GM23338 (cell line): ENCODE measurements at regions not wholly inside any gene's neighbourhood (a gene's known extent, or its start where the extent isn't known, plus 50 kb on each side); places are given as distances from the start of the nearest gene placed in this dataset.

Source experiments
- ATAC-seq: fragments of 200-7000 bp; cut with Tn5 transposase; 3 replicates; pipeline ENCODE4 v1.9.1; 2020
- DNase-seq: peaks from one replicate; pipeline ENCODE4 v3.0.0-alpha.2; 2015; ENCODE audit warnings: low spot score
- H2AFZ ChIP-seq: fragments of 200-600 bp; sonication (generic); 2 replicates; pipeline ENCODE4 v1.8.0; 2016; ENCODE audit warnings: antibody characterized with exemption, mild to moderate bottlenecking, moderate library complexity
- H3F3A ChIP-seq: fragments of 200-600 bp; sonication (generic); replicated peaks from 2 replicates; pipeline ENCODE4 v1.8.0; 2017; ENCODE audit warnings: antibody characterized with exemption, mixed run types, low read depth
- H3K27ac ChIP-seq: fragments of 200-600 bp; sonication (generic); 2 replicates; pipeline ENCODE4 v1.6.1; 2016; ENCODE audit warnings: low read depth
- H3K27me3 ChIP-seq: fragments of 200-600 bp; sonication (generic); 2 replicates; pipeline ENCODE4 v1.8.0; 2016; ENCODE audit warnings: mild to moderate bottlenecking, mixed run types, moderate library complexity; ENCODE audit not compliant: insufficient read depth
- H3K36me3 ChIP-seq: fragments of 200-600 bp; sonication (generic); 2 replicates; pipeline ENCODE4 v1.8.0; 2016; ENCODE audit warnings: mild to moderate bottlenecking; ENCODE audit not compliant: insufficient read depth
- H3K4me1 ChIP-seq: fragments of 200-600 bp; sonication (generic); 2 replicates; pipeline ENCODE4 v1.8.0; 2016; ENCODE audit warnings: mild to moderate bottlenecking, moderate library complexity; ENCODE audit not compliant: insufficient read depth
- H3K4me2 ChIP-seq: fragments of 200-600 bp; sonication (generic); 2 replicates; pipeline ENCODE4 v1.7.1; 2017; ENCODE audit warnings: mixed run types
- H3K4me3 ChIP-seq: fragments of 200-600 bp; sonication (generic); 2 replicates; pipeline ENCODE4 v1.6.1; 2016; ENCODE audit warnings: mixed run types
- H3K79me2 ChIP-seq: fragments of 200-600 bp; sonication (generic); replicated peaks from 2 replicates; pipeline ENCODE4 v1.8.0; 2017; ENCODE audit warnings: mild to moderate bottlenecking; ENCODE audit not compliant: insufficient read depth
- H3K9me2 ChIP-seq: fragments of 200-600 bp; sonication (generic); 2 replicates; pipeline ENCODE4 v1.8.0; 2017; ENCODE audit not compliant: insufficient read depth
- H4K20me1 ChIP-seq: fragments of 200-600 bp; sonication (generic); replicated peaks from 2 replicates; pipeline ENCODE4 v1.8.0; 2017; ENCODE audit warnings: mild to moderate bottlenecking; ENCODE audit not compliant: insufficient read depth
- H3K27ac Mint-ChIP-seq: 2 replicates; pipeline ENCODE4 v1.8.0; 2020; ENCODE audit warnings: inconsistent platforms, mild to moderate bottlenecking, moderate library complexity, mixed read lengths
- H3K27me3 Mint-ChIP-seq: 3 replicates; pipeline ENCODE4 v1.8.0; 2022; ENCODE audit warnings: low read depth, mild to moderate bottlenecking, moderate library complexity, mixed read lengths, inconsistent platforms; ENCODE audit not compliant: insufficient read depth, poor library complexity
- H3K36me3 Mint-ChIP-seq: 3 replicates; pipeline ENCODE4 v1.8.0; 2021; ENCODE audit warnings: low read depth, mild to moderate bottlenecking, inconsistent platforms, moderate library complexity, mixed read lengths
- H3K4me1 Mint-ChIP-seq: 3 replicates; pipeline ENCODE4 v1.8.0; 2020; ENCODE audit warnings: mild to moderate bottlenecking, inconsistent platforms, mixed read lengths
- H3K4me3 Mint-ChIP-seq: 3 replicates; pipeline ENCODE4 v1.8.0; 2021; ENCODE audit warnings: moderate library complexity, mild to moderate bottlenecking, inconsistent platforms, mixed read lengths
- H3K9me3 Mint-ChIP-seq: 3 replicates; pipeline ENCODE4 v1.8.0; 2020; ENCODE audit warnings: moderate library complexity, mild to moderate bottlenecking, inconsistent platforms, mixed read lengths
- ETS1 ChIP-seq: IDR thresholded peaks from 2 replicates; pipeline ENCODE4 v1.6.1; 2016; ENCODE audit warnings: antibody characterized with exemption
- JUNB ChIP-seq: IDR thresholded peaks from one replicate; pipeline ENCODE4 v1.6.1; 2016; ENCODE audit warnings: antibody characterized with exemption; ENCODE audit not compliant: unreplicated experiment
- NANOG ChIP-seq: IDR thresholded peaks from 2 replicates; pipeline ENCODE4 v1.6.1; 2016; ENCODE audit warnings: antibody characterized with exemption, borderline replicate concordance
- ZNF331 ChIP-seq: fragments of 250-450 bp; sonication (Bioruptor Pico); IDR thresholded peaks from 2 replicates; pipeline ENCODE4 v1.5.0; 2020; ENCODE audit warnings: low read depth, mild to moderate bottlenecking, moderate library complexity
- ZNF462 ChIP-seq: fragments of 250-450 bp; sonication (Bioruptor Pico); IDR thresholded peaks from 2 replicates; pipeline ENCODE4 v1.5.0; 2020; ENCODE audit warnings: mild to moderate bottlenecking, moderate library complexity

- Mint-ChIP-seq H3K9me3 (no peaks in the 10 kb centered on the region; the same call in 2 of the 3 replicates), H3K4me1 (no peaks in the 10 kb centered on the region), H3K27ac (no peak overlapping the region), H3K4me3 (no peak overlapping the region), H3K36me3 (no peaks in the 10 kb centered on the region), H3K27me3 (no peaks in the 10 kb centered on the region)
- H3K9me2 ChIP-seq: no peaks in the 10 kb centered on the region
- no peak overlapping the region for H3K4me3 ChIP-seq
- H3F3A ChIP-seq: no peaks in the 10 kb centered on the region
- ATAC-seq (no peak), DNase-seq (no peak)
- no peak overlapping the region for H3K4me2 ChIP-seq
- no peak overlapping the region for H3K27ac ChIP-seq
- no peaks in the 10 kb centered on the region for H3K79me2 ChIP-seq
- no peak overlapping the region for H2AFZ ChIP-seq
- TF ChIP-seq ZNF331 (CRISPR knock-in tag) (no peak), ZNF462 (CRISPR knock-in tag) (no peak)
- H4K20me1 ChIP-seq: no peaks in the 10 kb centered on the region
- H3K27me3 ChIP-seq: no peaks in the 10 kb centered on the region
- no peaks in the 10 kb centered on the region for H3K4me1 ChIP-seq
- H3K36me3 ChIP-seq: no peaks in the 10 kb centered on the region
These were observed 441.9 kb upstream of the PTCHD4 start for GRCh38 chr6:48552905-48553304.

GRCh38 chr6:48550603-48551002 lies 439.6 kb upstream of the PTCHD4 start:
- Histone ChIP-seq H3K4me2 (no peak overlapping the region), H2AFZ (no peak overlapping the region), H3K9me2 (no peaks in the 10 kb centered on the region), H3K4me3 (no peak overlapping the region), H3K4me1 (no peaks in the 10 kb centered on the region), H3F3A (no peaks in the 10 kb centered on the region), H3K36me3 (no peaks in the 10 kb centered on the region), H4K20me1 (no peaks in the 10 kb centered on the region), H3K27ac (no peak overlapping the region), H3K79me2 (no peaks in the 10 kb centered on the region), H3K27me3 (no peaks in the 10 kb centered on the region)
- Mint-ChIP-seq H3K9me3 (no peaks in the 10 kb centered on the region; the same call in 2 of the 3 replicates), H3K36me3 (no peaks in the 10 kb centered on the region), H3K4me1 (no peaks in the 10 kb centered on the region), H3K27me3 (no peaks in the 10 kb centered on the region), H3K4me3 (no peak overlapping the region), H3K27ac (no peak overlapping the region)
- ATAC-seq (no peak), DNase-seq (no peak)
- TF ChIP-seq NANOG (no peak), ZNF331 (CRISPR knock-in tag) (no peak), JUNB (no peak), ETS1 (no peak), ZNF462 (CRISPR knock-in tag) (no peak)
